ENCODE measurements at regions not wholly inside any gene's neighbourhood (a gene's known extent, or its start where the extent isn't known, plus 50 kb on each side); places are given as distances from the start of the nearest gene placed in this dataset.

GRCh38 chr9:11702548-11702947, 990.6 kb upstream of the TYRP1 start:
- TF ChIP-seq TAF1 (IDR thresholded peaks at IDR 0.05; ENCODE audit: borderline replicate concordance, insufficient read depth, low read length) (no peak), FOXP2 (optimal IDR thresholded peaks at IDR 0.05; ENCODE audit: borderline replicate concordance, extremely low read depth, extremely low read length, insufficient read depth) (no peak), POLR2AphosphoS5 (IDR thresholded peaks at IDR 0.05; ENCODE audit: low read depth, low read length) (no peak), SIN3A (IDR thresholded peaks at IDR 0.05; ENCODE audit: borderline replicate concordance, insufficient read depth, low read length) (no peak), REST (IDR thresholded peaks at IDR 0.05; ENCODE audit: insufficient read depth in 1 of 2, low read depth in 2 of 2, low read length in 2 of 2) (no peak)

GRCh38 chr9:11708899-11709298, 984.3 kb upstream of the TYRP1 start:
- TF ChIP-seq POLR2AphosphoS5 (IDR thresholded peaks at IDR 0.05; ENCODE audit: low read depth, low read length): no peak
- TF ChIP-seq TAF1 (IDR thresholded peaks at IDR 0.05; ENCODE audit: borderline replicate concordance, insufficient read depth, low read length): no peak
- no peak for TF ChIP-seq SIN3A (IDR thresholded peaks at IDR 0.05; ENCODE audit: borderline replicate concordance, insufficient read depth, low read length)
- no peak for TF ChIP-seq FOXP2 (optimal IDR thresholded peaks at IDR 0.05; ENCODE audit: borderline replicate concordance, extremely low read depth, extremely low read length, insufficient read depth)
- no peak for TF ChIP-seq REST (IDR thresholded peaks at IDR 0.05; ENCODE audit: insufficient read depth in 1 of 2, low read depth in 2 of 2, low read length in 2 of 2)

- TF ChIP-seq FOXP2 (optimal IDR thresholded peaks at IDR 0.05; ENCODE audit: borderline replicate concordance, extremely low read depth, extremely low read length, insufficient read depth) (no peak), SIN3A (IDR thresholded peaks at IDR 0.05; ENCODE audit: borderline replicate concordance, insufficient read depth, low read length) (no peak), TAF1 (IDR thresholded peaks at IDR 0.05; ENCODE audit: borderline replicate concordance, insufficient read depth, low read length) (no peak), POLR2AphosphoS5 (IDR thresholded peaks at IDR 0.05; ENCODE audit: low read depth, low read length) (no peak), REST (IDR thresholded peaks at IDR 0.05; ENCODE audit: insufficient read depth in 1 of 2, low read depth in 2 of 2, low read length in 2 of 2) (no peak)
Measured at GRCh38 chr9:11709567-11709966, 983.6 kb upstream of the TYRP1 start.

GRCh38 chr9:11713077-11713476, 980.1 kb upstream of the TYRP1 start:
- TF ChIP-seq POLR2AphosphoS5 (IDR thresholded peaks at IDR 0.05; ENCODE audit: low read depth, low read length): no peak
- TF ChIP-seq FOXP2 (optimal IDR thresholded peaks at IDR 0.05; ENCODE audit: borderline replicate concordance, extremely low read depth, extremely low read length, insufficient read depth): no peak
- TF ChIP-seq REST (IDR thresholded peaks at IDR 0.05; ENCODE audit: insufficient read depth in 1 of 2, low read depth in 2 of 2, low read length in 2 of 2): no peak
- no peak for TF ChIP-seq TAF1 (IDR thresholded peaks at IDR 0.05; ENCODE audit: borderline replicate concordance, insufficient read depth, low read length)
- no peak for TF ChIP-seq SIN3A (IDR thresholded peaks at IDR 0.05; ENCODE audit: borderline replicate concordance, insufficient read depth, low read length)

- TF ChIP-seq POLR2AphosphoS5 (IDR thresholded peaks at IDR 0.05; ENCODE audit: low read depth, low read length): no peak
- TF ChIP-seq FOXP2 (optimal IDR thresholded peaks at IDR 0.05; ENCODE audit: borderline replicate concordance, extremely low read depth, extremely low read length, insufficient read depth): no peak
- TF ChIP-seq REST (IDR thresholded peaks at IDR 0.05; ENCODE audit: insufficient read depth in 1 of 2, low read depth in 2 of 2, low read length in 2 of 2): no peak
- no peak for TF ChIP-seq TAF1 (IDR thresholded peaks at IDR 0.05; ENCODE audit: borderline replicate concordance, insufficient read depth, low read length)
- no peak for TF ChIP-seq SIN3A (IDR thresholded peaks at IDR 0.05; ENCODE audit: borderline replicate concordance, insufficient read depth, low read length)
Measured at GRCh38 chr9:11722957-11723356, 970.2 kb upstream of the TYRP1 start.

Measured in PFSK-1 (cell line).